Hippocampal formation (tissue), 2 donors: ENCODE measurements at regions not wholly inside any gene's neighbourhood (a gene's known extent, or its start where the extent isn't known, plus 50 kb on each side); places are given as distances from the start of the nearest gene placed in this dataset.

Source experiments
- DNase-seq, 2 donors: peaks; one replicate each; lab custom pipeline; 2025; lab: John Stamatoyannopoulos, UW

GRCh38 chr10:108862676-108863350 is 1060.5 kb downstream of the XPNPEP1 start:
- DNase-seq: no peak

GRCh38 chr10:108861181-108861754 is 1062.0 kb downstream of the XPNPEP1 start:
- DNase-seq: no peak

GRCh38 chr10:108852211-108852610 is 1071.1 kb downstream of the XPNPEP1 start:
- no peak for DNase-seq

- DNase-seq: no peak
These were observed 1073.0 kb downstream of the XPNPEP1 start for GRCh38 chr10:108850138-108850854.

GRCh38 chr10:108849688-108850087 is 1073.6 kb downstream of the XPNPEP1 start:
- no peak for DNase-seq

- DNase-seq: no peak
These were observed 1074.1 kb downstream of the XPNPEP1 start for GRCh38 chr10:108849186-108849585.

GRCh38 chr10:108848046-108848445 is 1075.3 kb downstream of the XPNPEP1 start:
- DNase-seq: no peak

GRCh38 chr10:108840944-108841343 is 1082.4 kb downstream of the XPNPEP1 start:
- DNase-seq: no peak

GRCh38 chr10:108836362-108836761 is 1086.9 kb downstream of the XPNPEP1 start:
- no peak for DNase-seq

- DNase-seq: no peak
These were observed 1101.3 kb downstream of the XPNPEP1 start for GRCh38 chr10:108822026-108822425.

GRCh38 chr10:108819302-108819701 is 1104.0 kb downstream of the XPNPEP1 start:
- DNase-seq: no peak

GRCh38 chr10:108817584-108817983 is 1105.7 kb downstream of the XPNPEP1 start:
- DNase-seq: no peak

- no peak for DNase-seq
These were observed 1106.2 kb downstream of the XPNPEP1 start for GRCh38 chr10:108817135-108817534.

GRCh38 chr10:108812906-108813305 is 1110.4 kb downstream of the XPNPEP1 start:
- no peak for DNase-seq

GRCh38 chr10:108812296-108812695 is 1111.0 kb downstream of the XPNPEP1 start:
- DNase-seq: no peak

- DNase-seq: no peak
These were observed 1115.1 kb downstream of the XPNPEP1 start for GRCh38 chr10:108808228-108808627.

- DNase-seq: no peak
These were observed 1121.4 kb downstream of the XPNPEP1 start for GRCh38 chr10:108801775-108802517.

GRCh38 chr10:108801220-108801619 is 1122.1 kb downstream of the XPNPEP1 start:
- DNase-seq: no peak

- no peak for DNase-seq
These were observed 1125.7 kb downstream of the XPNPEP1 start for GRCh38 chr10:108797573-108797972.

GRCh38 chr10:108791794-108792474 is 1131.4 kb downstream of the XPNPEP1 start:
- no peak for DNase-seq

- DNase-seq: no peak
These were observed 1132.3 kb downstream of the XPNPEP1 start for GRCh38 chr10:108791030-108791429.

- no peak for DNase-seq
These were observed 1133.4 kb downstream of the XPNPEP1 start for GRCh38 chr10:108789919-108790318.
